Activated T-cell treated with anti-CD3 and anti-CD28 coated beads, Interleukin-2, amount 50 U/mL, for 24 hours (primary cell): ENCODE measurements at regions not wholly inside any gene's neighbourhood (a gene's known extent, or its start where the extent isn't known, plus 50 kb on each side); places are given as distances from the start of the nearest gene placed in this dataset.

Experiments
- DNase-seq: peaks from one replicate; pipeline ENCODE4 v3.0.0-alpha.2; 2020
- H3K27ac Mint-ChIP-seq: 2 replicates; pipeline ENCODE4 v1.8.0; 2020; ENCODE audit warnings: mild to moderate bottlenecking, mixed read lengths
- H3K27me3 Mint-ChIP-seq: 2 replicates; pipeline ENCODE4 v1.8.0; 2020; ENCODE audit warnings: mixed read lengths
- H3K36me3 Mint-ChIP-seq: 2 replicates; pipeline ENCODE4 v1.8.0; 2020; ENCODE audit warnings: low read depth, mixed read lengths
- H3K4me1 Mint-ChIP-seq: 2 replicates; pipeline ENCODE4 v1.8.0; 2020; ENCODE audit warnings: low read depth, mixed read lengths
- H3K4me3 Mint-ChIP-seq: 2 replicates; pipeline ENCODE4 v1.8.0; 2020; ENCODE audit warnings: mild to moderate bottlenecking, moderate library complexity, mixed read lengths
- H3K9me3 Mint-ChIP-seq: 2 replicates; pipeline ENCODE4 v1.8.0; 2020; ENCODE audit warnings: mixed read lengths

GRCh38 chr3:124248471-124249028 is 256.6 kb upstream of the ROPN1 start:
- H3K4me1 Mint-ChIP-seq: no peaks in the 10 kb centered on the region
- no peak overlapping the region for H3K4me3 Mint-ChIP-seq
- H3K9me3 Mint-ChIP-seq: no peaks in the 10 kb centered on the region
- peaks cover 30% of the 10 kb centered on the region for H3K27me3 Mint-ChIP-seq
- H3K27ac Mint-ChIP-seq: no peak overlapping the region
- H3K36me3 Mint-ChIP-seq: no peaks in the 10 kb centered on the region
- no peak for DNase-seq

GRCh38 chr3:124249038-124249437 is 257.1 kb upstream of the ROPN1 start:
- Mint-ChIP-seq H3K4me1 (no peaks in the 10 kb centered on the region), H3K9me3 (no peaks in the 10 kb centered on the region), H3K27me3 (peaks cover 30% of the 10 kb centered on the region), H3K27ac (no peak overlapping the region), H3K4me3 (no peak overlapping the region), H3K36me3 (no peaks in the 10 kb centered on the region)
- no peak for DNase-seq

- Mint-ChIP-seq H3K4me3 (no peak overlapping the region), H3K36me3 (no peaks in the 10 kb centered on the region), H3K4me1 (no peaks in the 10 kb centered on the region), H3K27ac (no peak overlapping the region), H3K27me3 (peaks cover 30% of the 10 kb centered on the region), H3K9me3 (no peaks in the 10 kb centered on the region)
- no peak for DNase-seq
These were observed 258.1 kb upstream of the ROPN1 start for GRCh38 chr3:124250053-124250452.

GRCh38 chr3:124256156-124256555 is 264.2 kb upstream of the ROPN1 start:
- H3K9me3 Mint-ChIP-seq: no peaks in the 10 kb centered on the region
- H3K27me3 Mint-ChIP-seq: peaks cover 15% of the 10 kb centered on the region
- H3K4me1 Mint-ChIP-seq: no peaks in the 10 kb centered on the region
- no peaks in the 10 kb centered on the region for H3K36me3 Mint-ChIP-seq
- DNase-seq: no peak
- H3K4me3 Mint-ChIP-seq: no peak overlapping the region
- H3K27ac Mint-ChIP-seq: no peak overlapping the region

- no peaks in the 10 kb centered on the region for H3K36me3 Mint-ChIP-seq
- H3K4me3 Mint-ChIP-seq: no peak overlapping the region
- H3K4me1 Mint-ChIP-seq: no peaks in the 10 kb centered on the region
- no peak for DNase-seq
- peaks cover 13% of the 10 kb centered on the region for H3K27me3 Mint-ChIP-seq
- H3K9me3 Mint-ChIP-seq: no peaks in the 10 kb centered on the region
- H3K27ac Mint-ChIP-seq: no peak overlapping the region
These were observed 264.7 kb upstream of the ROPN1 start for GRCh38 chr3:124256599-124256998.

- no peak overlapping the region for H3K4me3 Mint-ChIP-seq
- peaks cover 16% of the 10 kb centered on the region for H3K27me3 Mint-ChIP-seq
- DNase-seq: no peak
- no peak overlapping the region for H3K27ac Mint-ChIP-seq
- no peaks in the 10 kb centered on the region for H3K36me3 Mint-ChIP-seq
- H3K9me3 Mint-ChIP-seq: no peaks in the 10 kb centered on the region
- H3K4me1 Mint-ChIP-seq: no peaks in the 10 kb centered on the region
These were observed 265.5 kb upstream of the ROPN1 start for GRCh38 chr3:124257336-124257864.

- Mint-ChIP-seq H3K4me3 (no peak overlapping the region), H3K27ac (no peak overlapping the region), H3K4me1 (no peaks in the 10 kb centered on the region), H3K36me3 (no peaks in the 10 kb centered on the region), H3K27me3 (peaks cover 14% of the 10 kb centered on the region), H3K9me3 (no peaks in the 10 kb centered on the region)
- DNase-seq: no peak
These were observed 266.2 kb upstream of the ROPN1 start for GRCh38 chr3:124258057-124258500.

GRCh38 chr3:124260206-124260915 is 268.4 kb upstream of the ROPN1 start:
- H3K27me3 Mint-ChIP-seq: peaks cover 8% of the 10 kb centered on the region
- H3K27ac Mint-ChIP-seq: no peak overlapping the region
- no peak for DNase-seq
- H3K4me3 Mint-ChIP-seq: no peak overlapping the region
- H3K4me1 Mint-ChIP-seq: no peaks in the 10 kb centered on the region
- no peaks in the 10 kb centered on the region for H3K9me3 Mint-ChIP-seq
- H3K36me3 Mint-ChIP-seq: no peaks in the 10 kb centered on the region

GRCh38 chr3:124261306-124261705 is 269.4 kb upstream of the ROPN1 start:
- H3K4me3 Mint-ChIP-seq: no peak overlapping the region
- DNase-seq: no peak
- H3K4me1 Mint-ChIP-seq: no peaks in the 10 kb centered on the region
- peaks cover 4% of the 10 kb centered on the region for H3K27me3 Mint-ChIP-seq
- no peaks in the 10 kb centered on the region for H3K36me3 Mint-ChIP-seq
- H3K9me3 Mint-ChIP-seq: no peaks in the 10 kb centered on the region
- H3K27ac Mint-ChIP-seq: no peak overlapping the region

- H3K9me3 Mint-ChIP-seq: no peaks in the 10 kb centered on the region
- H3K36me3 Mint-ChIP-seq: no peaks in the 10 kb centered on the region
- H3K27me3 Mint-ChIP-seq: peaks cover 4% of the 10 kb centered on the region
- H3K27ac Mint-ChIP-seq: no peak overlapping the region
- no peak overlapping the region for H3K4me3 Mint-ChIP-seq
- no peaks in the 10 kb centered on the region for H3K4me1 Mint-ChIP-seq
- no peak for DNase-seq
These were observed 271.2 kb upstream of the ROPN1 start for GRCh38 chr3:124263168-124263567.

GRCh38 chr3:124264346-124264745 is 272.4 kb upstream of the ROPN1 start:
- no peak for DNase-seq
- Mint-ChIP-seq H3K27ac (no peak overlapping the region), H3K4me1 (no peaks in the 10 kb centered on the region)

GRCh38 chr3:124266487-124266886 is 274.6 kb upstream of the ROPN1 start:
- peaks cover 4% of the 10 kb centered on the region for H3K27me3 Mint-ChIP-seq
- no peaks in the 10 kb centered on the region for H3K9me3 Mint-ChIP-seq
- no peak overlapping the region for H3K4me3 Mint-ChIP-seq
- H3K27ac Mint-ChIP-seq: no peak overlapping the region
- DNase-seq: no peak
- no peaks in the 10 kb centered on the region for H3K4me1 Mint-ChIP-seq
- H3K36me3 Mint-ChIP-seq: no peaks in the 10 kb centered on the region

More at GRCh38 chr3:124264346-124264745, 272.4 kb upstream of the ROPN1 start:
- no peaks in the 10 kb centered on the region for H3K36me3 Mint-ChIP-seq
- no peak overlapping the region for H3K4me3 Mint-ChIP-seq
- H3K27me3 Mint-ChIP-seq: peaks cover 4% of the 10 kb centered on the region
- no peaks in the 10 kb centered on the region for H3K9me3 Mint-ChIP-seq

GRCh38 chr3:124267406-124267805 is 275.5 kb upstream of the ROPN1 start:
- H3K27ac Mint-ChIP-seq: no peak overlapping the region
- no peaks in the 10 kb centered on the region for H3K27me3 Mint-ChIP-seq
- H3K36me3 Mint-ChIP-seq: no peaks in the 10 kb centered on the region
- no peaks in the 10 kb centered on the region for H3K9me3 Mint-ChIP-seq
- no peaks in the 10 kb centered on the region for H3K4me1 Mint-ChIP-seq
- H3K4me3 Mint-ChIP-seq: no peak overlapping the region
- no peak for DNase-seq

- Mint-ChIP-seq H3K9me3 (no peaks in the 10 kb centered on the region), H3K36me3 (no peaks in the 10 kb centered on the region), H3K27me3 (no peaks in the 10 kb centered on the region), H3K4me1 (no peaks in the 10 kb centered on the region), H3K4me3 (no peak overlapping the region), H3K27ac (no peak overlapping the region)
- no peak for DNase-seq
These were observed 276.4 kb upstream of the ROPN1 start for GRCh38 chr3:124268355-124268754.

- H3K36me3 Mint-ChIP-seq: no peaks in the 10 kb centered on the region
- DNase-seq: no peak
- H3K27me3 Mint-ChIP-seq: no peaks in the 10 kb centered on the region
- H3K9me3 Mint-ChIP-seq: no peaks in the 10 kb centered on the region
- no peaks in the 10 kb centered on the region for H3K4me1 Mint-ChIP-seq
- no peak overlapping the region for H3K27ac Mint-ChIP-seq
- no peak overlapping the region for H3K4me3 Mint-ChIP-seq
These were observed 277.7 kb upstream of the ROPN1 start for GRCh38 chr3:124269619-124270018.
